ENCODE measurements at regions not wholly inside any gene's neighbourhood (a gene's known extent, or its start where the extent isn't known, plus 50 kb on each side); places are given as distances from the start of the nearest gene placed in this dataset.

DNA sequence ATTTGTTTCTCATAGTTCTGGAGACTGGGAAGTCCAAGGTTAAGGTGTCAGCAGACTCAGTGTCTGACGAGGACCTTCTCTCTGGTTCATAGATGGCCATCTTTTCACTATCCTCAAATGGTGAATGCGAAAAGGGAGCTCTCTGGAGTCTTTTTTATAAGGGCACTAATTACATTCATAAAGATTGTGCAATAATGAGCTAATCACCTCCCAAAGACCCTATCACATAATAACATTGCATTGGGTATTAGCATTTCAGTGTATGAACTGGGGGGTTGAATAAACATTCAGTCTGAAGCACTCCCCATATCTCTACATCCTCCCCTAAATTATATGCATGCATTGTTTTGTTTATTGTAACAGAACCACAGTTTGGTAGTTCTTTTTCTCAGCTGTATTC is 1086.5 kb downstream of the CDH11 start:
- TF ChIP-seq POLR2A (IDR thresholded peaks at IDR 0.05): no peak
- TF ChIP-seq, protein P1, sequence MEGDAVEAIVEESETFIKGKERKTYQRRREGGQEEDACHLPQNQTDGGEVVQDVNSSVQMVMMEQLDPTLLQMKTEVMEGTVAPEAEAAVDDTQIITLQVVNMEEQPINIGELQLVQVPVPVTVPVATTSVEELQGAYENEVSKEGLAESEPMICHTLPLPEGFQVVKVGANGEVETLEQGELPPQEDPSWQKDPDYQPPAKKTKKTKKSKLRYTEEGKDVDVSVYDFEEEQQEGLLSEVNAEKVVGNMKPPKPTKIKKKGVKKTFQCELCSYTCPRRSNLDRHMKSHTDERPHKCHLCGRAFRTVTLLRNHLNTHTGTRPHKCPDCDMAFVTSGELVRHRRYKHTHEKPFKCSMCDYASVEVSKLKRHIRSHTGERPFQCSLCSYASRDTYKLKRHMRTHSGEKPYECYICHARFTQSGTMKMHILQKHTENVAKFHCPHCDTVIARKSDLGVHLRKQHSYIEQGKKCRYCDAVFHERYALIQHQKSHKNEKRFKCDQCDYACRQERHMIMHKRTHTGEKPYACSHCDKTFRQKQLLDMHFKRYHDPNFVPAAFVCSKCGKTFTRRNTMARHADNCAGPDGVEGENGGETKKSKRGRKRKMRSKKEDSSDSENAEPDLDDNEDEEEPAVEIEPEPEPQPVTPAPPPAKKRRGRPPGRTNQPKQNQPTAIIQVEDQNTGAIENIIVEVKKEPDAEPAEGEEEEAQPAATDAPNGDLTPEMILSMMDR (IDR thresholded peaks at IDR 0.05): no peak
- no peak overlapping the region for H3K4me3 ChIP-seq
- no peak for DNase-seq
- H3K27ac ChIP-seq: no peak overlapping the region
- H3K36me3 ChIP-seq (ENCODE audit: low read depth, missing control alignments): no peaks in the 10 kb centered on the region
- 94 to 97% methylated on average over 2 of the region's 2 CpGs for WGBS, 2 donors
- no peaks in the 10 kb centered on the region for H3K27me3 ChIP-seq
- intact Hi-C loops (cut with DNase I; ENCODE audit: low total_unique reads): no loop called here
- H3K4me1 ChIP-seq: no peaks in the 10 kb centered on the region
- H3K9me3 ChIP-seq: no peaks in the 10 kb centered on the region

- no peak overlapping the region for H3K4me3 ChIP-seq
- no peaks in the 10 kb centered on the region for H3K27me3 ChIP-seq
- no peak for TF ChIP-seq POLR2A (IDR thresholded peaks at IDR 0.05)
- TF ChIP-seq, protein P1 (IDR thresholded peaks at IDR 0.05): no peak
- WGBS, 2 donors: 68 to 79% methylated on average over 3 of the region's 3 CpGs
- H3K4me1 ChIP-seq: no peaks in the 10 kb centered on the region
- no peaks in the 10 kb centered on the region for H3K36me3 ChIP-seq (ENCODE audit: low read depth, missing control alignments)
- no peak overlapping the region for H3K27ac ChIP-seq
- no peaks in the 10 kb centered on the region for H3K9me3 ChIP-seq
- intact Hi-C loops (cut with DNase I; ENCODE audit: low total_unique reads): no loop called here
- no peak for DNase-seq
Measured at GRCh38 chr16:64019339-64019738, 1102.5 kb downstream of the CDH11 start.

DNA sequence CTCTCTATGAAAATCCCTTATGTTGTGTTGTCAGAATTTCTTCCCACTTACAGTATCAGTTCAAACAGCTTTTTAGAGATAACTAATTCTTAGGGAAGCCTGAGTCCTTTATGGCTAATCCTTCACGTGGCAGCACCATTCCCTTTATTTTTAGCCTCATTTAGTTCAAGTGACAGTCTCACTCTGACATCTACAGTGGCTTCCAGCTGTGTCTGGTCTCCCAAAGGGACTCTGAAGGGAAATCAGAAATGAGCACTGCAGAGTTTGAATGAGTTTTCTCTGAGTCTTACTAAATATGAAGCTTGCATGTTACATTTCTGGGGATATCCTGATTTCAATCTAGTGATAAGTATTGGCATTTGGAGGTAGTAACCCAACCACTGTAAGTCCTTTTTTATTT is 1104.1 kb downstream of the CDH11 start:
- Histone ChIP-seq H3K27me3 (no peaks in the 10 kb centered on the region), H3K27ac (no peak overlapping the region), H3K4me1 (no peaks in the 10 kb centered on the region), H3K4me3 (no peak overlapping the region), H3K36me3 (ENCODE audit: low read depth, missing control alignments) (no peaks in the 10 kb centered on the region), H3K9me3 (no peaks in the 10 kb centered on the region)
- TF ChIP-seq, protein P1 (IDR thresholded peaks at IDR 0.05): no peak
- TF ChIP-seq POLR2A (IDR thresholded peaks at IDR 0.05): no peak
- intact Hi-C loops (cut with DNase I; ENCODE audit: low total_unique reads): no loop called here
- WGBS, 2 donors: 49 to 57% methylated on average over 1 of the region's 1 CpG
- no peak for DNase-seq

- H3K4me3 ChIP-seq: no peak overlapping the region
- no peak overlapping the region for H3K27ac ChIP-seq
- no peaks in the 10 kb centered on the region for H3K27me3 ChIP-seq
- no peaks in the 10 kb centered on the region for H3K9me3 ChIP-seq
- 87 to 90% methylated on average over 1 of the region's 1 CpG for WGBS, 2 donors
- no peaks in the 10 kb centered on the region for H3K36me3 ChIP-seq (ENCODE audit: low read depth, missing control alignments)
- DNase-seq: no peak
- no peaks in the 10 kb centered on the region for H3K4me1 ChIP-seq
- intact Hi-C loops (cut with DNase I; ENCODE audit: low total_unique reads): no loop called here
- no peak for TF ChIP-seq POLR2A (IDR thresholded peaks at IDR 0.05)
- TF ChIP-seq, protein P1 (IDR thresholded peaks at IDR 0.05): no peak
Measured at GRCh38 chr16:64013856-64014255, 1108.0 kb downstream of the CDH11 start.

- WGBS, 2 donors: 49 to 78% methylated on average over 2 of the region's 2 CpGs
- TF ChIP-seq, protein P1 (IDR thresholded peaks at IDR 0.05): no peak
- TF ChIP-seq POLR2A (IDR thresholded peaks at IDR 0.05): no peak
- Histone ChIP-seq H3K27ac (no peak overlapping the region), H3K27me3 (no peaks in the 10 kb centered on the region), H3K4me3 (no peak overlapping the region), H3K9me3 (no peaks in the 10 kb centered on the region), H3K36me3 (ENCODE audit: low read depth, missing control alignments) (no peaks in the 10 kb centered on the region), H3K4me1 (no peaks in the 10 kb centered on the region)
- intact Hi-C loops (cut with DNase I; ENCODE audit: low total_unique reads): no loop called here
- no peak for DNase-seq
Measured at GRCh38 chr16:64012166-64012565, 1109.7 kb downstream of the CDH11 start.

Data from testis (tissue), 2 donors.